Kidney tubule cell (primary cell): ENCODE measurements at regions not wholly inside any gene's neighbourhood (a gene's known extent, or its start where the extent isn't known, plus 50 kb on each side); places are given as distances from the start of the nearest gene placed in this dataset.
"Not testable (repeated sequence)": the region's sequence is repeated elsewhere in the genome, so short reads cannot be mapped to it uniquely, and the experiment has no call there.

Experiments used
- DNase-seq: peaks from one replicate; pipeline ENCODE4 v3.0.0-alpha.2; 2018; ENCODE audit warnings: low spot score

GRCh38 chr2:150136401-150136800 is 351.1 kb downstream of the RND3 start:
- no peak for DNase-seq

GRCh38 chr2:150135223-150135883 is 352.1 kb downstream of the RND3 start:
- DNase-seq, result peak; percentile 77

GRCh38 chr2:150134223-150134857 is 353.1 kb downstream of the RND3 start:
- no peak for DNase-seq

GRCh38 chr2:150133623-150134022 is 353.8 kb downstream of the RND3 start:
- DNase-seq, result peak; percentile 98

- no peak for DNase-seq
These were observed 357.4 kb downstream of the RND3 start for GRCh38 chr2:150129921-150130575.

GRCh38 chr2:150127995-150128394 is 359.5 kb downstream of the RND3 start:
- DNase-seq, result peak; percentile 80

GRCh38 chr2:150127346-150127990 is 360.0 kb downstream of the RND3 start:
- DNase-seq, result peak; percentile 37

GRCh38 chr2:150126839-150127238 is 360.6 kb downstream of the RND3 start:
- DNase-seq, result no peak

- peak; percentile 95 for DNase-seq
These were observed 361.2 kb downstream of the RND3 start for GRCh38 chr2:150126143-150126740.

GRCh38 chr2:150125708-150126107 is 361.8 kb downstream of the RND3 start:
- peak; percentile 97 for DNase-seq

- peak; percentile 37 for DNase-seq
These were observed 362.3 kb downstream of the RND3 start for GRCh38 chr2:150125188-150125587.

- no peak for DNase-seq
These were observed 362.7 kb downstream of the RND3 start for GRCh38 chr2:150124739-150125138.

GRCh38 chr2:150122871-150123613 is 364.4 kb downstream of the RND3 start:
- DNase-seq, result no peak

GRCh38 chr2:150122156-150122555 is 365.3 kb downstream of the RND3 start:
- DNase-seq, result no peak

- DNase-seq, result no peak
These were observed 367.0 kb downstream of the RND3 start for GRCh38 chr2:150120326-150120955.

GRCh38 chr2:150119819-150120218 is 367.6 kb downstream of the RND3 start:
- DNase-seq, result no peak

GRCh38 chr2:150114089-150114488 is 373.4 kb downstream of the RND3 start:
- DNase-seq, result not testable (repeated sequence)

- DNase-seq, result peak; percentile 11
These were observed 376.9 kb downstream of the RND3 start for GRCh38 chr2:150110548-150110947.

GRCh38 chr2:150109912-150110311 is 377.6 kb downstream of the RND3 start:
- no peak for DNase-seq

- no peak for DNase-seq
These were observed 378.4 kb downstream of the RND3 start for GRCh38 chr2:150109028-150109427.

GRCh38 chr2:150107816-150108215 is 379.7 kb downstream of the RND3 start:
- no peak for DNase-seq
